ENCODE measurements at regions not wholly inside any gene's neighbourhood (a gene's known extent, or its start where the extent isn't known, plus 50 kb on each side); places are given as distances from the start of the nearest gene placed in this dataset.

- TF ChIP-seq, protein P1, sequence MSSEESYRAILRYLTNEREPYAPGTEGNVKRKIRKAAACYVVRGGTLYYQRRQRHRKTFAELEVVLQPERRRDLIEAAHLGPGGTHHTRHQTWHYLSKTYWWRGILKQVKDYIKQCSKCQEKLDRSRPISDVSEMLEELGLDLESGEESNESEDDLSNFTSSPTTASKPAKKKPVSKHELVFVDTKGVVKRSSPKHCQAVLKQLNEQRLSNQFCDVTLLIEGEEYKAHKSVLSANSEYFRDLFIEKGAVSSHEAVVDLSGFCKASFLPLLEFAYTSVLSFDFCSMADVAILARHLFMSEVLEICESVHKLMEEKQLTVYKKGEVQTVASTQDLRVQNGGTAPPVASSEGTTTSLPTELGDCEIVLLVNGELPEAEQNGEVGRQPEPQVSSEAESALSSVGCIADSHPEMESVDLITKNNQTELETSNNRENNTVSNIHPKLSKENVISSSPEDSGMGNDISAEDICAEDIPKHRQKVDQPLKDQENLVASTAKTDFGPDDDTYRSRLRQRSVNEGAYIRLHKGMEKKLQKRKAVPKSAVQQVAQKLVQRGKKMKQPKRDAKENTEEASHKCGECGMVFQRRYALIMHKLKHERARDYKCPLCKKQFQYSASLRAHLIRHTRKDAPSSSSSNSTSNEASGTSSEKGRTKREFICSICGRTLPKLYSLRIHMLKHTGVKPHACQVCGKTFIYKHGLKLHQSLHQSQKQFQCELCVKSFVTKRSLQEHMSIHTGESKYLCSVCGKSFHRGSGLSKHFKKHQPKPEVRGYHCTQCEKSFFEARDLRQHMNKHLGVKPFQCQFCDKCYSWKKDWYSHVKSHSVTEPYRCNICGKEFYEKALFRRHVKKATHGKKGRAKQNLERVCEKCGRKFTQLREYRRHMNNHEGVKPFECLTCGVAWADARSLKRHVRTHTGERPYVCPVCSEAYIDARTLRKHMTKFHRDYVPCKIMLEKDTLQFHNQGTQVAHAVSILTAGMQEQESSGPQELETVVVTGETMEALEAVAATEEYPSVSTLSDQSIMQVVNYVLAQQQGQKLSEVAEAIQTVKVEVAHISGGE (CRISPR knock-in tag; IDR thresholded peaks at IDR 0.05), result no peak
- TF ChIP-seq FOXK2 (IDR thresholded peaks at IDR 0.05) (no peak), TCF7 (IDR thresholded peaks at IDR 0.05; ENCODE audit: borderline replicate concordance) (no peak), RAD51 (IDR thresholded peaks at IDR 0.05) (no peak)
Measured at GRCh38 chr2:120632796-120633646, 102.6 kb upstream of the GLI2 start (continued).

GRCh38 chr2:120634533-120634932 is 101.1 kb upstream of the GLI2 start:
- no peaks in the 10 kb centered on the region for H3K4me1 ChIP-seq (ENCODE audit: control insufficient read depth, insufficient read depth, low read length)
- H2AFZ ChIP-seq (ENCODE audit: control insufficient read depth, low read depth, low read length), result no peak overlapping the region
- H3K4me2 ChIP-seq (ENCODE audit: control insufficient read depth, insufficient read depth), result no peak overlapping the region
- no peak overlapping the region for H3K4me3 ChIP-seq
- WGBS (ENCODE audit: insufficient coverage, insufficient replicate concordance, low lambda C conversion rate, missing lambda C conversion rate), result 7% methylated on average over 6 of the region's 6 CpGs
- no peak overlapping the region for H3K27ac ChIP-seq (ENCODE audit: control insufficient read depth, insufficient read depth)
- RAD21 ChIA-PET (ENCODE audit: unreplicated experiment), result no interaction called here
- H3K9ac ChIP-seq (ENCODE audit: control insufficient read depth, insufficient read depth, low read length), result no peak overlapping the region
- no peaks in the 10 kb centered on the region for H3K36me3 ChIP-seq (ENCODE audit: control insufficient read depth in 2 of 2, insufficient read depth in 2 of 2, low read length in 1 of 2)
- H3K9me3 ChIP-seq (replicated peaks; ENCODE audit: control insufficient read depth, insufficient read depth, low read length), result no peaks in the 10 kb centered on the region
- no peaks in the 10 kb centered on the region for H3K79me2 ChIP-seq (ENCODE audit: control insufficient read depth, insufficient read depth, low read length)
- SMC1A ChIA-PET (ENCODE audit: uncharacterized antibody, unreplicated experiment), result interaction anchor here (0.6 kb wide), 2 partner anchors 433 to 797 kb away, joined by 3 to 4 read pairs; no protein-coding TSS in a partner anchor
- no peaks in the 10 kb centered on the region for H4K20me1 ChIP-seq (ENCODE audit: control insufficient read depth, insufficient read depth)
- no peak for TF ChIP-seq NFIC (IDR thresholded peaks at IDR 0.05; ENCODE audit: low read depth, low read length)
- POLR2A ChIA-PET, result no interaction called here
- H3K27me3 ChIP-seq (replicated peaks in 1 of 2; ENCODE audit: control insufficient read depth in 2 of 2, insufficient read depth in 2 of 2, low read length in 1 of 2), result peaks cover 0 to 2% of the 10 kb centered on the region in 2 experiments; a peak in 2 of 4 replicates
- intact Hi-C loops (cut with micrococcal nuclease; ENCODE audit: unreplicated experiment), result no loop called here
- FAIRE-seq (no peak), DNase-seq (ENCODE audit: low read depth, low spot score) (no peak), ATAC-seq (no peak)
- no TSS peak for BruUV-seq (replicated peaks)
- CTCF ChIA-PET, result no interaction called here
- in situ Hi-C loops (cut with MboI), result no loop called here

Data from GM12878 (cell line).